Spleen (tissue), 7 donors: ENCODE measurements at regions not wholly inside any gene's neighbourhood (a gene's known extent, or its start where the extent isn't known, plus 50 kb on each side); places are given as distances from the start of the nearest gene placed in this dataset.

ENCODE experiments used
- CTCF ChIP-seq, 11 experiments: fragments of 200-600 bp in 7 of 11; fragments of 450-650 bp in 4 of 11; sonication (generic) in 4 of 11; IDR thresholded peaks in 8 of 11; conservative IDR thresholded peaks in 3 of 11; 1 replicate in 7 of 11; 2 replicates in 4 of 11; pipeline versions ENCODE4 v1.4.0 to v1.8.0; 2016 to 2021; ENCODE audit warnings: antibody characterized with exemption in 11 of 11, inconsistent platforms in 4 of 11, mild to moderate bottlenecking in 1 of 11
- POLR2A ChIP-seq, 3 donors: fragments of 450-650 bp; IDR thresholded peaks; one replicate each; pipeline ENCODE4 v1.5.1; 2017; ENCODE audit warnings: antibody characterized with exemption in 3 of 3, mild to moderate bottlenecking in 1 of 3
- donor health status: DM: no; HTN: no; CAD: no; lungs with moderate emphysema.
- donor health status: DM: no; HTN: no; CAD: no.
- donor health status: DM: no; HTN: no; CAD: no.

- TF ChIP-seq CTCF (IDR thresholded peaks at IDR 0.05 in 8 of 11, conservative IDR thresholded peaks at IDR 0.05 in 3 of 11) = no peak
- no peak for TF ChIP-seq POLR2A (IDR thresholded peaks at IDR 0.05)
Measured at GRCh38 chr20:63091901-63092659, 85.3 kb upstream of the BHLHE23 start.
